Stimulated activated naive CD4-positive, alpha-beta T cell treated with Interleukin-2 at 50 U/mL for 16 hours (primary cell): ENCODE measurements at regions not wholly inside any gene's neighbourhood (a gene's known extent, or its start where the extent isn't known, plus 50 kb on each side); places are given as distances from the start of the nearest gene placed in this dataset.
"Not testable (repeated sequence)": the region's sequence is repeated elsewhere in the genome, so short reads cannot be mapped to it uniquely, and the experiment has no call there.

ENCODE experiments used
- DNase-seq: peaks from one replicate; lab custom pipeline; 2025; lab: John Stamatoyannopoulos, UW

DNA sequence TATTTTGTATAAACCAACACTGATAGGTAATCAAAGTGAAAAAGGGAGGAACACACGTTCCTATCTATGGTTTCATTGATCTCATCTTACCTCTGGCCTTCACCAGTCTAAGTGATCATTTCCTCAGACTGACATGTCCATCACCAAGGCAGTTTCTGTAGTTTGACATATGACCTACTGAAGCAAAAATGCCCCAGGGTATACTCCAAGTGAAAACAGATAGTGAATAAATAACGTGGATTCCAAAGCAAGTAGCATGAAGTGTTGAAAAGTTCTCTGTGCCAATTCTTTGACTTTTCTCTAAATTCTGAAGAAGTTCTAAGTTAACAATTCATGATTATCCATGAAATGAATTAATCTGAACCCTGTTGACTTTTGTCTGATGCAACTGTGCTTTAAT lies 334.2 kb upstream of the SGCG start:
- DNase-seq: no peak

DNA sequence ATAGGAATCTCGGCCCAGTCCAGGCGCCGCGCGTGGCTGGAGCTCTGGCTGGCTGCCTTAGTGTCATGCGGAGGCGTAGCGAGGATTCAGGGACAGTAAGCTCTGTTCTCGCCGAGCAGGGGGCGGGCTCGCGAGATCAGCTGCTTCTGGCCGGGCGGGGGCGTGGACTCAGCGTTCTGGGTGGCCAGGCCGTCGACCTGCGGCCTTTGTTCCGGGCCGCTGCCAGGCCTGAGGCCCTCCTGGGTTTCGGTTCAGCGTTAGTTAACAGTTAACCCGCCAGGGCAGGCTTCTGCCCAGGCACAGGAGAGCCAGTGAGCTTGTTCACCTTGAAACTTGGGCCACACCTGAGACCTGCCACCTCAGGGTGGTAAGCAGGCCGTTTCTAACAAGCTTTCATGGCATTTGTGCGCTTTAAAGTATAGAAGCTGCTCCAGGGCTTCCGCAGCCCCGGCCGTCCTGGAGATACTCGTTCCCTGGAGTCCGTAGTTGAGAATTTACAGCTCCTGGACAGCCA lies 332.2 kb upstream of the SGCG start:
- no peak for DNase-seq

DNA sequence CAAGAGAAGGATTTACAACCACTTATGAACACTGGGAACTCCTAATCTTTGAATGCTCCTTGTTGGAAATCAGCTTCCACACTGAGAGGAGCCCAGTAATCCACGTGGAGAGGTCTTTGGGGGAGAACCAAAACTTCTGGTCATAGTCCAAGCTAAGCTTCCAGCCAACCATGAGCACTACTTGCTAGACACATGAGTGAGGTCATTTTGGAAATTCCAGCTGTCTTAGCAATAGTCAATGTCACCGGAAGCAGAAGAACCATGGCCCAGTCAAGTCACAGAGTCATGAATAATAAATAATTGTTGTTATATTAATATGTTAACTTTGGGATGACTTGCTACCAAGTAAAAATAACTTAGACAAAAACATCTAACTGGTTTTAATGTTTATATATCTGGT lies 324.9 kb upstream of the SGCG start:
- DNase-seq: no peak

DNA sequence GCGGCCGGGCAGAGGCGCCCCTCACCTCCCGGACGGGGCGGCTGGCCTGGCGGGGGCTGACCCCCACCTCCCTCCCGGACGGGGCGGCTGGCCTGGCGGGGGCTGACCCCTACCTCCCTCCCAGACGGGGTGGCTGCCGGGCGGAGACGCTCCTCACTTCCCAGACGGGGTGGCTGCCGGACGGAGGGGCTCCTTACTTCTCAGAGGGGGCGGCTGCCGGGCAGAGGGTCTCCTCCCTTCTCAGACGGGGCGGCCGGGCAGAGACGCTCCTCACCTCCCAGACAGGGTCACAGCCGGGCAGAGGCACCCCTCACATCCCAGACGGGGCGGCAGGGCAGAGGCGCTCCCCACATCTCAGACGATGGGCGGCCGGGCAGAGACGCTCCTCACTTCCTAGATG lies 321.8 kb upstream of the SGCG start:
- not testable (repeated sequence) for DNase-seq

DNA sequence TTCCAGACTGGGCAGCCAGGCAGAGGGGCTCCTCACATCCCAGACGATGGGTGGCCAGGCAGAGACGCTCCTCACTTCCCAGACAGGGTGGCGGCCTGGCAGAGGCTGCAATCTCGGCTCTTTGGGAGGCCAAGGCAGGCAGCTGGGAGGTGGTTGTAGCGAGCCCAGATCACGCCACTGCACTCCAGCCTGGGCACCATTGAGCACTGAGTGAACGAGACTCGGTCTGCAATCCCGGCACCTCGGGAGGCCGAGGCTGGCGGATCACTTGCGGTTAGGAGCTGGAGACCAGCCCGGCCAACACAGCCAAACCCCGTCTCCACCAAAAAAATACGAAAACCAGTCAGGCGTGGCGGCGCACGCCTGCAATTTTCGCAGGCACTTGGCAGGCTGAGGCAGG lies 321.4 kb upstream of the SGCG start:
- not testable (repeated sequence) for DNase-seq

DNA sequence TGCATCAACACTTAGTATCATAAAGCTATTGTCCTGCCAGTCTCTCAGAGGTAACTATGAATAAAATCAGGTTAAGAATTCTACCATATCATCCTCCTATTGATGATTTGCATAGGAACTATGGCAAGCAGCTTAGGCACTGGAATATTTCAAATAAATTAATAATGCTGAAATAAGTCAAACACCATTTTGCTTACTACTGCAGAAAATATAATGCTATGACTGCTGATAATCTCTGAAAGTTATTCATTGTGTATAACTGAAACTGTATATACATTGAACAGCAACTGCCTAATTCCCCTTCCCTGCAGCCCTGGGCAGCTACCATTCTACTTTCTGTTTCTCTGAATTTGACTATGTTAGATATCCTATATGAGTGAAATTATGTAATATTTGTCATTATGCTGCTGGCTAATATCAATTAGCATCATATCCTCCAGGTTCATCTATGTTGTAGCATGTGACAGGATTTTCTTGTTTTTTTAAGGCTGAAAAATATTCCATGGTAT lies 318.8 kb upstream of the SGCG start:
- no peak for DNase-seq

DNA sequence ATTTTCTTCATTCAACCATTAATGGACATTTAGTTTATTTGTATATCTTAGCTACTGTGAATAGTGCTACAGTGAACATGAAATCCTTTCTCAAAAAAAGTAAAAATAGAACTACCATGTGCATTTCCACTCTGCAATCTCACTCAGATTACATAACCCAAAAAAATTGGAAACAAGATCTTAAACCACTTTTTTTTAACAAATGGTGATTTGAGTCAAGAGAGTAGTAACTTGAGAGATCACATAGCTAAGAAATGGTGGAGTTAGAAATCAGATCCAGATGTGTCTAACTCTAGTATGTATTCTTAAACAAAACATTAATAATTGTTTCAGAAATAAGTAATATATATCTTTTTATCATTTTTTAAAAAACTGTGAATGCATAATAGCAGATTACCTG lies 318.3 kb upstream of the SGCG start:
- DNase-seq: no peak

DNA sequence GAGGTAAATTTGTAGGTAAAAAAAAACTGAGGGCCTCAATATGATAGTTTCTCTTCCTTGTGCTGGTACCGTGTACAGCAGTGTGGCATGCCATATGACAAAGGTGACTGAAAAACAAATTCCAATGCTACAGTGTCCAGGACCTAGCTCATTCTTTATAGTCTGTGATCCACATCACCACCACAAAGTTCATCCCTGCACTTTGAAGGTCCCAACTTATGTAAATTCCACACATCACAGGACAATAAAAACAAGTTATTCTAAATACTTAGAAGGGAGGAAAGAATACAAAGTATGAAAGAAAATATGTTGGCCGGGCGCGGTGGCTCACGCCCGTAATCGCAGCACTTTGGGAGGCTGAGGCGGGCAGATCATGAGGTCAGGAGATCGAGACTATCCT lies 314.6 kb upstream of the SGCG start:
- DNase-seq: no peak

DNA sequence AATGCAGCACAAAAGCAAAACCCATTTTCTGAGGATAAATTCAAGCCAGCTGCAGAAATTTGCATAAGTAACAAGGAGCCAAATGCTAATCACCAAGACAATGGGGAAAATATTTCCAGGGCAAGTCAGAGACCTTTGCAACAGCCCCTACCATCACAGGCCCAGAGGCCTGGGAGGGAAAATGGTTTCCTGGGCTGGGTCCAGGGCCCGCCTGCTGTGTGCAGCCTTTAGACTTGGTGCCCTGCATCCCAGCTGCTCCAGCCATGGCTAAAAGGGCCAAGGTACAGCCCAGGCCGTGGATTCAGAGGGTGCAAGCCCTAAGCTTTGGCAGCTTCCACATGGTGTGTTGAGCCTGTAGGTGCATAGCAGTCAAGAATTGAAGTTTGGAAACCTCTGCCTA lies 309.5 kb upstream of the SGCG start:
- no peak for DNase-seq

DNA sequence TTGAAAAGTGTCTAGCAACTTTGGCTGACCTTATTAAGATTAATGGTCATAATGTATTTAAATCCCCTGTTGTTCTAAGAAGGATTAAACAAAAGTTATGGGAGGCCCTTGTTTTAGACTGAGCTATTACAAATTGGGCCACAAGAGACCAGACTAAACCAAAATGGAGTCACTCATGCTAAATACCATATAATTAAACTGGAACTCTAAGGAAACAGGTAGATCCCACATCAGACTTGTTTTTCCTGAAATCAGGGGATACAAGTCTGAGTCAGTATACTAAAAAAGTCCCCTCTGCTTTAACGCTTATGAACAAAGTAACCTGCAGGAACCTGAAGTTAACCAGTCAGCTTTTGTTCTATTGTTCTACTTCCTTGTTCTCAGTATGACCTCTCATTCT lies 305.9 kb upstream of the SGCG start:
- DNase-seq: no peak

DNA sequence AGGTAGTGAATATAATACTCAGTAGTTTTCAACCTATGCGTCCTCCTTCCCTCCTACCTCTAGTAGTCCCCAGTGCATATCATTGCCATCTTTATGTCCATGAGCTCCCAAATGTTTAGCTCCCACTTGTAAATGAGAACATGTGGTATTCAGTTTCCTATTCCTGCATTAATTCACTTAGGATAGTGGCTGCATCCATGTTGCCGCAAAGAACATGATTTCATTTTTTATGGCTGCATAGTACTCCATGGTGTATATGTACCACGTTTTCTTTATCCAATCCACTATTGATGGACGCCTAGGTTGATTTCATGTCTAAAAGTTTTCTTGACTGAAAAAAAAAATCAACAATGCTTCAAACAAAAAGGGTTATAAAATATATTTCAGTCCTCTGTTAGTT lies 303.4 kb upstream of the SGCG start:
- no peak for DNase-seq

DNA sequence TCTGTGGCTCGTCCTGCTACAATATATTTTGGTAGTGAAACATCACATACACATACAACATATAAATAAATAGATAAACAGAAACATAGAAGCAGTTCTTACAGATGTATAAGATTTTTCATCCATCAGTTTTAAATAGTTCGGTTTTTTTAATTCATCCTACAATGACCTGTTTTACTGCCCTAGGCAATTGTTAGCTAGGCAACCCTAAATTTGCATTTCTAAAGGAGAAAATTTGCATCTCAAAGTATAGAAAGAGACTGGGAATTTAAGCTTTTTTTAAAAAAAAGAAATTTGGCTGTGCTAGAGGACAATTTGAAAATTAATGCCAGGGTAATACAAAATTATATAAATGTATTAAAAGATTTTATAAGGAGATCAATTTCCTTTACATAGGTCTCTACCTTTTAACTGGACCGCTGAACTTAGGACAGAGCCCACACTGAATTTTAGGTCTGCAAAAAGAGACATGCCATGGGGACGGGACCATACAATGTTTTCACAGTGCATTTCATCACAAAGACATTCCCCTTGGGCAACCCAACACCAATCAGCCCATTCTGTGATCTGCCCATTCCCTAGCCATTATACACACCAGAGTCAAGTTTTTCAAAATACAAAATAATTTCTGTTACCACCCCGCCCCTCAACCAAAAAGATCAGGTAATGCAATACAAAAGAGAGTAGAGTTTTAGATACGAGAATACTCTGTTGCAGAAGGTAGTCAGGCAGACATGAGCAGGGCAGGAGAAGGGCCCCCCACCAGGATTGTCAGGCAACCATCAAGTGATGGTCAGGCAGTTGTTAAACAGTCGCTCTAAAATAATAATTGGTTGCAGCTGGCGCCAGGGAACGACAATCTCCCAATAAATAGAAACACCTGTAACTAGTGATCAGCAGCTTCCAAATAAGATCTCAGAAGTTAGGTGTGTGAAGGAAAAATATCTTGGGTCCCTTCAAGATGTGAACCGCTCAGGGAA lies 299.7 kb upstream of the SGCG start:
- DNase-seq: no peak

DNA sequence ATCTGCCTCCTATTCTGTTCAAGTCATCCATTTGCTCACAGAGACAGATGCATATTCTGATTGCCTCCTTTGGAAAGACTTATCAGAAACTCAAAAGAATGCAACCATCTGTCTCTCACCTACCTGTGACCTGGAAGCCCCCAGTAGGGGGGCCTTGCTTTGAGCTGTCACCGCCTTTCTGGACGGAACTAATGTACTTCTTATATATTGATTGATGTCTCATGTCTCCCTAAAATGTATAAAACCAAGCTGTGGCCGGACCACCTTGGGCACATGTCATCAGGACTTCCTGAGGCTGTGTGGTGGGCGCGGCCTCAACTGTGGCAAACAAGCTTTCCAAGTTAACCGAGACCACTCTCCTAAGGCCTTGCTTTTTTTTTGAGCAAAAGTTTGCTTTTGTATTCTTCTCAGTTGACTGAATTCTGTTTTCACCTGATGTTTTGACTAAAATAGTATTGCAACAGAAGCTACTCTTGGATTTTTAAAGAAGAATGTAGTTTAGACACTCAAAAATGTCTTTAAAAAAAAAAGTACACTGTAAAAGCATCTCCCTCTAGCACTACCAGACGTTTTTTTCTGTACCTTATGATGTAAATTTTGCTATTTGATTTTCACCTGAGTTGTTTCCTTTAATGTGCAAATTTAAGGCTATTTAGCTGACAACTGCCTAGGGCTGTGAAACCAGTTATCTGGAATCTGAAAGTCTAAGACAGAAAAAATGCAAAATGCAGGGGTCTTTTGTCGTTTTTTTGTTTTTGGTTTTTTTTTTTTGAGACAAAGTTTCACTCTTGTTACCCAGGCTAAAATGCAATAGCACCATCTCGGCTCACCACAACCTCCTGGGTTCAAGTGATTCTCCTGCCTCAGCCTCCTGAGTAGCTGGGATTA lies 298.8 kb upstream of the SGCG start:
- DNase-seq: not testable (repeated sequence)

DNA sequence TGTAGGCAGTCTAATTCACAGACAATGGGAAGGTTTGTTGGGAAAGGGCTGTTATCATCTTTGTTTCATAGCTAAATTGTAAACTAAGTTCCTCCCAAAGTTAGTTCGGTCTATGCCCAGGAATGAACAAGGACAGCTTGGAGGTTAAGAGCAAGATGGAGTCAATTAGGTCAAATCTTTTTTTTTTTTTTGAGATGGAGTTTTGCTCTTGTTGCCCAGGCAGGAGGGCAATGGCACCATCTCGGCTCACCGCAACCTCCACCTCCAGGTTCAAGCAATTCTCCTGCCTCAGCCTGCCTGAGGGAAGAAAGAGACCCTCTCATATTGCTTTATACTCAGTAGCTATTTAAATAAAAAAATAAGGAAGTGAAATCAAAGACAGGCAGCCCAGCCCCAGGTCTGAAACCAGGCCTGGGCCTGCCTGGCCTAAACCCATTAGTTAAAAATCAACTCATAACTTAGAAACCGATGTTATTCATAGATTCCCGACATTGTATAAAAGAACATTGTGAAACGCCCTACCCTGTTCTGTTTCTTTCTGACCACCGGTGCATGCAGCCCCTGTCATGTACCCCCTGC lies 297.4 kb upstream of the SGCG start:
- no peak for DNase-seq

DNA sequence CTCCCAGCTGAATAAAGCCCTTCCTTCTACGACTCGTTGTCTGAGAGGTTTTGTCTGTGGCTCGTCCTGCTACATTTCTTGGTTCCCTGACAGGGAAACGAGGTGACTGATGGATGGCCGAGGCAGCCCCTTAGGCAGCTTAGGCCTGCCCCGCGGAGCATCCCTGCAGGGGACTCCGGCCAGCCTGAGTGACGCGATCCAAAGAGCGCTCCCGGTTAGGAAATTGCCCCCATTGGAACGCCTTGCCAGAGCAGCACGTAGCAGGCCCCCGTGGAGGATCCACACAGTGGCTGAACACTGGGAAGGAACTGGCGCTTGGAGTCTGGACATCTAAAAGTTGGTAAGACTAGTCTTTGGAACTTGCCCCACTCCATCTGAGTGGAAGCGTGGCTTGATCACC lies 296.8 kb upstream of the SGCG start:
- DNase-seq: no peak

DNA sequence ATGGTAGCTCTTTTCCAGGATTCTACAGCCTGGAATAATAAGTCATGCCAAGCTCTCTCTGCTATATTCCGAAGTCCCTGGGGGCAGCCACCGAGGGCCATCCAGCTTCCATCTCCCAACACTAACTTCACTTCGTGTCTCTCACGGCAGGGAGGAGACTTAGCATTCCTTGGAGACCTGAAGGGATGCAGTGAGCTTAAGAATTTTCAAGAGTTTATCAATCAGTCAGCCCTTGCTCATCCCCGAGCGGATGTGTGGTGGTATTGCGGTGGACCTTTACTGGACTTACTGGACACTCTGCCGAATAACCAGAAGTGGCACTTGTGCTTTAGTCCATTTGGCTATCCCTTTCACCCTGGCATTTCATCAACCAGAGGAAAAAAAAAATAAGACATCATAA lies 294.7 kb upstream of the SGCG start:
- DNase-seq: not testable (repeated sequence)

DNA sequence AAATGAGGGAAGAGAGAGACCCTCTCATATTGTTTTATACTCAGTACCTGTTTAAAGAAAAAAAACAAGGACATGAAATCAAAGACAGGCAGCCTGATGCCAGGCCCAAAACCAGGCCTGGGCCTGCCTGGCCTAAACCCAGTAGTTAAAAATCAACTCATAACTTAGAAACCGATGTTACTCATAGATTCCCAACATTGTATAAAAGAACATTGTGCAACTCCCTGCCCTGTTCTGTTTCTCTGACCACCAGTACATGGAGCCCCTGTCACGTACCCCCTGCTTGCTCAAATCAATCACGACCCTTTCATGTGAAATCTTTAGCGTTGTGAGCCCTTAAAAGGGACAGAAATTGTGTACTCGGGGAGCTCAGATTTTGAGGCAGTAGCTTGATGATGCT lies 291.4 kb upstream of the SGCG start:
- DNase-seq: not testable (repeated sequence)

DNA sequence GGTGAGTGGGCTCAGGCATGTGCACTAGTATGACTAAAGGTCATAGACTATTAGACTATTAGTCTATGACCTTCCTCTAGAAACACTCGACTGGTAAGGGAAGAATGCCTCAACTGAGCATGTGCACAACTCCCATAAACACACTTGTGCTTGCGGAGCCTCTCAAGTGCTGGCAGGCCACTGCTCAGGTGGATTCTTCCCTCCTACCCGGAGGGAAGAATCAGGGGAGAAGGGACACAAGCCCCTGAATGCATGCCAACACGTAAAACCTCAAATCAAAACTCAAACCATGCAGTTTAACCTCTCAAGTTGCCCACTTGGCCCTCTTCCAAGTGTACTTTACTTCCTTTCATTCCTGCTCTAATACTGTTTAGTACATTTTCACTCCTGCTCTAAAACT lies 287.6 kb upstream of the SGCG start:
- no peak for DNase-seq

DNA sequence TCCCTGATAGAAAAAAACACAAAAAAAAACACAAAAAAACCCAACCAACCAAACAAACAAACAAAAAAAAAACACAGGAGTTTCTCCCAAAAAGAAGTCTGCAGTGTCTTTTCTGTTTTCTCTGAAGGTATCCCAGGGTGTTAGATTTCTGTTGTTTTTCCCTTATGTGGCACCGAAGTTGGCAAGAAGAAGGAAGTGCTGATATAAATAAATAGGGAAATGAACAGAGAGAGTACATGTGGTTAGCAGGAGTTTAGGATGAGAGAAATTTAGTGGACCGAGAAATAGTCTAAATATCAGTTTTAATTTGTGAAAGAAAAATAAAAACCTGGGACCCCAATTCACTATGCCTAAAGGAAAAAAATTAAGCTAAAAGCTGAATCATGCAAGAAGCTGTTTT lies 287.0 kb upstream of the SGCG start:
- DNase-seq: no peak

DNA sequence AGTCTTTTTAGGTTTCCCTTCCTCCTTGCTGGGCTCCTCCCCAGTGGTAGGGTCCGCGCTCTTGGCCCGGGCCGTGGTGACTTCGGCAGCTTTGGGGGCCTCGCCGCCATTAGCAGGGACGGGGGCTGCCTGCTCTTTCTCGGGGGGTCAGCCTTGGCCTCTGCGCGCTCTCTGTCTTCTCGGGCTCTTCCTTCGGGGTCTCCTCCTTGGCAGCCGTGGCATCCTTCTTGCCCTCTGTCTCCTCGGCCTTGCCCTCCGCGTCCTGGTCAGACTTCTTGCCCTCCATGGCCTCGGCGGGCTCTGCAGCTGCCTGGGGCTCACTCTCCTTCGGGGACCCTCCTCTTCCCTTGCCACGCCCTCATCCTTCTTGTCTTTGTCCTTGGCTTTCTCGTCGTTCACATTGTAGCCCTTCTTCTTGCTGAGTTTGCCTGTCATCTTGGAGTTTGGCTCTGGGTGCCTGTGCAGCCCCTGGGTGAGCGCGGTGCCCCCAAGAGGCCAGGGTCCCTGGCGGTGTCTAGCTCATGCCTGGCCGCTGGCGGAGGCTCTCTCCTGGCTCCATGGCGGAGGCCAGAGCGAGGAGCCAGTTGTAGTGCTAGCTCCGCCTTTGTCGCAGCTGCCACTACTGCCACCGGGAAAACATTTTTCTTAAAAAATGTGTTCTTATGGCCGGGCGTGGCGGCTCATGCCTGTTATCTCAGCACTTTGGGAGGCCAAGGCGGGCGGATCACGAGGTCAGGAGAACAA lies 283.0 kb upstream of the SGCG start:
- DNase-seq: no peak

DNA sequence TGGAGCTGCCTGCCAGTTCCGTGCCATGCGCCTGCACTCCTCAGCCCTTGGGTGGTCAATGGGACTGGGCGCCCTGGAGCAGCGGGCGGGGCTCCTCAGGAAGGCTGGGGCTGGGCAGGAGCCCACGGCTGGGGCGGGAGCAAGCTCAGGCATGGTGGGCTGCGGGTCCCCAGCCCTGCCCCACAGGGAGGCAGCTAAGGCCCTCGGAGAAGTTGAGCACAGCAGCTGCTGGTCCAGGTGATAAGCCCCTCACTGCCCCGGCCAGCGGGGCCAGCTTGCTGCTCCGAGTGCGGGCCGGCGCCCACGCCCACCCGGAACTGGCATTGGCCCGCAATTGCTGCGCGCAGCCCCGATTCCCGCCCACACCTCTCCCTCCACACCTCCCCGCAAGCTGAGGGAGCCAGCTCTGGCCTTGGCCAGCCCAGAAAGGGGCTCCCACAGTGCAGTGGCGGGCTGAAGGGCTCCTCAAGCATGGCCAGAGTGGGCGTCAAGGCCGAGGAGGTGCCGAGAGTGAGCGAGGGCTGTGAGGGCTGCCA lies 280.3 kb upstream of the SGCG start:
- not testable (repeated sequence) for DNase-seq
